ENCODE measurements at regions not wholly inside any gene's neighbourhood (a gene's known extent, or its start where the extent isn't known, plus 50 kb on each side); places are given as distances from the start of the nearest gene placed in this dataset.

GRCh38 chr13:37342205-37342604 lies 236.7 kb upstream of the CSNK1A1L start:
- H3K27me3 ChIP-seq, result no peaks in the 10 kb centered on the region
- no peak for TF ChIP-seq CTCF (IDR thresholded peaks at IDR 0.05)
- no peaks in the 10 kb centered on the region for H3K9me3 ChIP-seq
- H3K4me3 ChIP-seq (ENCODE audit: low read depth in 1 of 2, low read length in 1 of 2), result no peak overlapping the region
- no peaks in the 10 kb centered on the region for H3K4me1 ChIP-seq (ENCODE audit: control insufficient read depth in 1 of 2, insufficient read depth in 1 of 2, low read depth in 1 of 2, low read length in 1 of 2)
- H3K36me3 ChIP-seq, result no peaks in the 10 kb centered on the region
- no peak overlapping the region for H3K27ac ChIP-seq

- Histone ChIP-seq H3K4me1 (ENCODE audit: control insufficient read depth in 1 of 2, insufficient read depth in 1 of 2, low read depth in 1 of 2, low read length in 1 of 2) (no peaks in the 10 kb centered on the region), H3K27ac (no peak overlapping the region), H3K9me3 (no peaks in the 10 kb centered on the region), H3K36me3 (no peaks in the 10 kb centered on the region), H3K4me3 (ENCODE audit: low read depth in 1 of 2, low read length in 1 of 2) (no peak overlapping the region), H3K27me3 (no peaks in the 10 kb centered on the region)
- no peak for TF ChIP-seq CTCF (IDR thresholded peaks at IDR 0.05)
These were observed 235.6 kb upstream of the CSNK1A1L start for GRCh38 chr13:37340901-37341670.

- no peaks in the 10 kb centered on the region for H3K36me3 ChIP-seq
- H3K9me3 ChIP-seq, result no peaks in the 10 kb centered on the region
- no peaks in the 10 kb centered on the region for H3K27me3 ChIP-seq
- H3K27ac ChIP-seq, result no peak overlapping the region
- no peak overlapping the region for H3K4me3 ChIP-seq (ENCODE audit: low read depth in 1 of 2, low read length in 1 of 2)
- no peaks in the 10 kb centered on the region for H3K4me1 ChIP-seq (ENCODE audit: control insufficient read depth in 1 of 2, insufficient read depth in 1 of 2, low read depth in 1 of 2, low read length in 1 of 2)
- no peak for TF ChIP-seq CTCF (IDR thresholded peaks at IDR 0.05)
These were observed 233.9 kb upstream of the CSNK1A1L start for GRCh38 chr13:37339386-37339735.

- no peak overlapping the region for H3K27ac ChIP-seq
- no peaks in the 10 kb centered on the region for H3K4me1 ChIP-seq (ENCODE audit: control insufficient read depth in 1 of 2, insufficient read depth in 1 of 2, low read depth in 1 of 2, low read length in 1 of 2)
- H3K36me3 ChIP-seq, result no peaks in the 10 kb centered on the region
- H3K27me3 ChIP-seq, result no peaks in the 10 kb centered on the region
- no peak for TF ChIP-seq CTCF (IDR thresholded peaks at IDR 0.05)
- no peaks in the 10 kb centered on the region for H3K9me3 ChIP-seq
- no peak overlapping the region for H3K4me3 ChIP-seq (ENCODE audit: low read depth in 1 of 2, low read length in 1 of 2)
These were observed 233.4 kb upstream of the CSNK1A1L start for GRCh38 chr13:37338726-37339385.

- H3K27ac ChIP-seq, result no peak overlapping the region
- no peaks in the 10 kb centered on the region for H3K9me3 ChIP-seq
- H3K4me3 ChIP-seq (ENCODE audit: low read depth in 1 of 2, low read length in 1 of 2), result no peak overlapping the region
- no peaks in the 10 kb centered on the region for H3K36me3 ChIP-seq
- H3K4me1 ChIP-seq (ENCODE audit: control insufficient read depth in 1 of 2, insufficient read depth in 1 of 2, low read depth in 1 of 2, low read length in 1 of 2), result no peaks in the 10 kb centered on the region
- TF ChIP-seq CTCF (IDR thresholded peaks at IDR 0.05), result no peak
- no peaks in the 10 kb centered on the region for H3K27me3 ChIP-seq
These were observed 220.9 kb upstream of the CSNK1A1L start for GRCh38 chr13:37326334-37326733.
